B cell (primary cell): ENCODE measurements at regions not wholly inside any gene's neighbourhood (a gene's known extent, or its start where the extent isn't known, plus 50 kb on each side); places are given as distances from the start of the nearest gene placed in this dataset.

Source experiments
- ATAC-seq: fragments of 200-7000 bp; cut with Tn5 transposase; one replicate; pipeline ENCODE4 v1.10.0; 2021; ENCODE audit warnings: low read depth, mild to moderate bottlenecking, moderate number of reproducible peaks, moderate library complexity
- CTCF ChIA-PET: fragments of 350-600 bp; sonication (Branson Sonifier 250); formaldehyde crosslinking; loops from one replicate; lab custom pipeline; 2021; ENCODE audit warnings: antibody characterized with exemption, inconsistent platforms; lab: Charles Lee
- POLR2A ChIA-PET: fragments of 350-600 bp; sonication (Branson Sonifier 250); formaldehyde crosslinking; loops from one replicate; lab custom pipeline; 2021; ENCODE audit warnings: antibody characterized with exemption; lab: Charles Lee
- DNase-seq: peaks from one replicate; pipeline ENCODE4 v3.0.0; 2013
- H2AFZ ChIP-seq: 2 replicates; pipeline ENCODE4 v1.6.1; 2012; ENCODE audit warnings: mild to moderate bottlenecking, low read depth, low read length; ENCODE audit not compliant: insufficient read depth, poor library complexity, severe bottlenecking
- H3K27ac ChIP-seq, 2 donors: 1 replicate in 1 of 2; 2 replicates in 1 of 2; pipeline ENCODE4 v1.5.1; 2012 to 2013; ENCODE audit warnings: low read length in 2 of 2, mild to moderate bottlenecking in 2 of 2, moderate library complexity in 1 of 2
- H3K27me3 ChIP-seq, 4 experiments: fragments of 200-600 bp in 1 of 4; sonication (generic) in 1 of 4; replicated peaks in 1 of 4; 1 replicate in 2 of 4; 2 replicates in 2 of 4; pipeline versions ENCODE4 v1.6.1 to v1.7.0; 2013 to 2016; ENCODE audit warnings: low read length in 3 of 4, mild to moderate bottlenecking in 2 of 4, mixed read lengths in 1 of 4, moderate library complexity in 1 of 4; ENCODE audit not compliant: insufficient read depth in 4 of 4, control insufficient read depth in 3 of 4; ENCODE audit errors: control extremely low read depth in 1 of 4
- H3K36me3 ChIP-seq, 2 experiments: replicated peaks in 1 of 2; 1 replicate in 1 of 2; 2 replicates in 1 of 2; pipeline versions ENCODE4 v1.6.1 to v1.7.1; 2013; ENCODE audit warnings: low read length in 1 of 2; ENCODE audit not compliant: insufficient read depth in 2 of 2, control insufficient read depth in 1 of 2; ENCODE audit errors: control extremely low read depth in 1 of 2, extremely low read depth in 1 of 2
- H3K4me1 ChIP-seq, 2 donors: fragments of 200-600 bp in 1 of 2; sonication (generic) in 1 of 2; 1 replicate in 1 of 2; 2 replicates in 1 of 2; pipeline versions ENCODE4 v1.5.1 to v1.6.1; 2013 to 2017; ENCODE audit warnings: low read length in 2 of 2; ENCODE audit not compliant: control insufficient read depth in 2 of 2, insufficient read depth in 2 of 2
- H3K4me2 ChIP-seq: replicated peaks from 2 replicates; pipeline ENCODE3; 2012; ENCODE audit warnings: mild to moderate bottlenecking, low read depth, low read length; ENCODE audit not compliant: poor library complexity, severe bottlenecking
- H3K4me3 ChIP-seq, 5 experiments: fragments of 200-600 bp in 1 of 5; sonication (generic) in 1 of 5; 1 replicate in 3 of 5; 2 replicates in 2 of 5; pipeline versions ENCODE4 v1.5.1 to v1.7.0; 2011 to 2016; ENCODE audit warnings: low read length in 4 of 5, mild to moderate bottlenecking in 4 of 5, low read depth in 2 of 5, control low read depth in 1 of 5, moderate library complexity in 1 of 5; ENCODE audit not compliant: insufficient read depth in 1 of 5; ENCODE audit errors: control extremely low read depth in 1 of 5, extremely low read depth in 1 of 5
- H3K79me2 ChIP-seq: fragments of 200-600 bp; sonication (generic); one replicate; pipeline ENCODE4 v1.6.0; 2016; ENCODE audit warnings: low read length; ENCODE audit not compliant: control insufficient read depth, insufficient read depth
- H3K9ac ChIP-seq: fragments of 200-600 bp; sonication (generic); 2 replicates; pipeline ENCODE4 v1.6.1; 2017; ENCODE audit warnings: mild to moderate bottlenecking, low read length, moderate library complexity
- H3K9me3 ChIP-seq, 3 donors: one replicate each; pipeline versions ENCODE4 v1.6.1 to v1.7.1; 2013; ENCODE audit warnings: low read length in 2 of 3; ENCODE audit not compliant: control insufficient read depth in 2 of 3, insufficient read depth in 1 of 3; ENCODE audit errors: control extremely low read depth in 1 of 3
- H4K20me1 ChIP-seq: 2 replicates; pipeline ENCODE4 v1.6.0; 2012; ENCODE audit warnings: mild to moderate bottlenecking, low read length; ENCODE audit not compliant: insufficient read depth, control insufficient read depth, poor library complexity, severe bottlenecking
- H3K27ac Mint-ChIP-seq: one replicate; pipeline ENCODE4 v1.8.0; 2021; ENCODE audit warnings: mixed read lengths
- H3K27me3 Mint-ChIP-seq: one replicate; pipeline ENCODE4 v1.8.0; 2021; ENCODE audit warnings: mixed read lengths
- H3K4me1 Mint-ChIP-seq: one replicate; pipeline ENCODE4 v1.8.0; 2021; ENCODE audit warnings: mixed read lengths
- H3K4me3 Mint-ChIP-seq: one replicate; pipeline ENCODE4 v1.8.0; 2021; ENCODE audit warnings: mixed read lengths
- H3K9me3 Mint-ChIP-seq: one replicate; pipeline ENCODE4 v1.8.0; 2022; ENCODE audit warnings: mixed read lengths; ENCODE audit not compliant: insufficient read depth
- CTCF ChIP-seq: fragments of 200-600 bp; IDR thresholded peaks from one replicate; pipeline ENCODE4 v1.8.0; 2022; ENCODE audit warnings: antibody characterized with exemption, mild to moderate bottlenecking
- EZH2 ChIP-seq: IDR thresholded peaks from 2 replicates; pipeline ENCODE4 v1.6.1; 2012; ENCODE audit warnings: borderline replicate concordance, low read depth, mild to moderate bottlenecking, moderate library complexity, low read length; ENCODE audit not compliant: insufficient read depth, poor library complexity, severe bottlenecking
- WGBS: methylation state at CpG from one replicate; pipeline ENCODE4 v1.1.5; 2013; ENCODE audit warnings: missing lambda C conversion rate; ENCODE audit not compliant: insufficient coverage; 5-methylcytosine and 5-hydroxymethylcytosine counted together
- intact Hi-C: fragments of 100-400 bp; cut with micrococcal nuclease; formaldehyde crosslinking; loops from one replicate; pipeline ENCODE4 v1.10.0; 2022

GRCh38 chr5:54728588-54728915, 211.0 kb downstream of the SNX18 start:
- no peaks in the 10 kb centered on the region for H3K9me3 Mint-ChIP-seq
- POLR2A ChIA-PET = no interaction called here
- WGBS = no CpG with 5 or more reads among the region's 1 CpG
- Histone ChIP-seq H3K4me1 (no peaks in the 10 kb centered on the region), H3K9me3 (no peaks in the 10 kb centered on the region), H3K79me2 (no peaks in the 10 kb centered on the region), H4K20me1 (no peaks in the 10 kb centered on the region), H3K4me2 (no peak overlapping the region), H2AFZ (no peak overlapping the region), H3K27me3 (no peaks in the 10 kb centered on the region), H3K27ac (no peak overlapping the region), H3K36me3 (no peaks in the 10 kb centered on the region), H3K4me3 (no peak overlapping the region), H3K9ac (no peak overlapping the region)
- CTCF ChIA-PET = interaction anchor here (0.6 to 1.2 kb wide), 2 partner anchors 20 to 110 kb away, joined by 3 read pairs; no protein-coding TSS in a partner anchor
- no peaks in the 10 kb centered on the region for H3K4me1 Mint-ChIP-seq
- ATAC-seq (no peak), DNase-seq (no peak)
- intact Hi-C loops = no loop called here
- H3K27ac Mint-ChIP-seq = no peak overlapping the region
- H3K27me3 Mint-ChIP-seq = no peaks in the 10 kb centered on the region
- TF ChIP-seq EZH2 = no peak
- TF ChIP-seq CTCF = no peak
- H3K4me3 Mint-ChIP-seq = no peak overlapping the region

- Histone ChIP-seq H2AFZ (no peak overlapping the region), H3K79me2 (no peaks in the 10 kb centered on the region), H3K4me1 (no peaks in the 10 kb centered on the region), H3K9ac (no peak overlapping the region), H3K27ac (no peak overlapping the region), H3K36me3 (no peaks in the 10 kb centered on the region), H3K4me2 (no peak overlapping the region), H3K27me3 (no peaks in the 10 kb centered on the region), H3K4me3 (no peak overlapping the region), H4K20me1 (no peaks in the 10 kb centered on the region), H3K9me3 (peaks cover 0 to 4% (median 0%) of the 10 kb centered on the region in 3 donors)
- DNase-seq (no peak), ATAC-seq (no peak)
- WGBS = no CpG with 5 or more reads among the region's 2 CpGs
- Mint-ChIP-seq H3K4me1 (peaks cover under 1% of the 10 kb centered on the region), H3K9me3 (no peaks in the 10 kb centered on the region), H3K27me3 (no peaks in the 10 kb centered on the region), H3K27ac (no peak overlapping the region), H3K4me3 (no peak overlapping the region)
- intact Hi-C loops = no loop called here
- TF ChIP-seq EZH2 = no peak
- no peak for TF ChIP-seq CTCF
- POLR2A ChIA-PET = no interaction called here
- CTCF ChIA-PET = interaction anchor here (0.6 to 1.2 kb wide), 2 partner anchors 20 to 111 kb away, joined by 3 read pairs; no protein-coding TSS in a partner anchor
These were observed 210.5 kb downstream of the SNX18 start for GRCh38 chr5:54727874-54728587.
